ENCODE measurements at regions not wholly inside any gene's neighbourhood (a gene's known extent, or its start where the extent isn't known, plus 50 kb on each side); places are given as distances from the start of the nearest gene placed in this dataset.

- no peak for TF ChIP-seq CTCF (IDR thresholded peaks at IDR 0.05)
- TF ChIP-seq POLR2A (IDR thresholded peaks at IDR 0.05), result no peak
Measured at GRCh38 chr7:81264116-81264515, 345.3 kb upstream of the SEMA3C start.

Data from sigmoid colon (tissue), 3 donors.